Fibroblast of skin of left biceps (primary cell): ENCODE measurements at regions not wholly inside any gene's neighbourhood (a gene's known extent, or its start where the extent isn't known, plus 50 kb on each side); places are given as distances from the start of the nearest gene placed in this dataset.

Experiments used
- DNase-seq, 2 experiments: peaks; one replicate each; pipeline ENCODE4 v3.0.0-alpha.2; 2013; ENCODE audit warnings: low read depth in 2 of 2

DNA sequence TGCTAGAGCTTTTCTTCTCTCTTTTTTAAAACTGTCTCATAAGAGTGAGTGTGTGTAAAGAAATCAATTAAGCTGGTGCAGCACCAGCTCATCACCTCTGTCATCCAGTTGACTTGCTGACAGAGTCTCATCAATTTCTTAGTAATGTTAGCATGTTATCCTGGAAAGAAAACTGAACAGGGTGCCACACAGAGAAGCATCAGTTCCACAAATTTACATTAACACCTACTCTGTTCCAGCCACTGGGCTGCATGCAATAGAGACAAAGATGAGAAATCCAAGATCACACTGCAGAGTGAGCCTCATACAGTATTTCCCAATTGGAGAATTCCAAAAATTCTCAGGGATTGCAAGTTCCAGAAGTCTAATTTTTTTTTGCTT lies 207.0 kb upstream of the CITED2 start:
- no peak for DNase-seq

- no peak for DNase-seq
These were observed 206.4 kb upstream of the CITED2 start for GRCh38 chr6:139580592-139581484.

GRCh38 chr6:139577763-139578604 lies 203.5 kb upstream of the CITED2 start:
- DNase-seq: peak; percentile 85 to 87

- DNase-seq: no peak
These were observed 202.8 kb upstream of the CITED2 start for GRCh38 chr6:139577124-139577762.

GRCh38 chr6:139572001-139572400 lies 197.6 kb upstream of the CITED2 start:
- no peak for DNase-seq

- DNase-seq: no peak
These were observed 195.7 kb upstream of the CITED2 start for GRCh38 chr6:139570166-139570565.

DNA sequence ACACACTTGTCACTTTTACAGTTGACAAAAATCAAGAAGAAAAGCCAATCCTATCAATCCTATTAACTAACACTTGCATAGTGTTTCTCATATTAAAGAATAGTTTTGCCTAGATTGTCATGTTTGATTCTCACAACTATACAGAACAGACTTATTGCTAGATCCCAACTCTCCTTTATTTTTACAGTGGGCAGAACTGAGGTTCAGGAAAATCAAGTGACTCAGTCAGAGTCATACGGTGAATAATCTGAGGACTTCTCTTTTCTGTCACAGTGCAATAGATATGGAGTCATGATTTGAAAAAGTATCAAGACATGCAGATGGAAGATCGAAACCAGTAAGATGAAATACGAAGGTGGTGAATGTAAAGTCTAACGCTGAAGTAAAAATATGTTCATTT lies 195.1 kb upstream of the CITED2 start:
- no peak for DNase-seq

GRCh38 chr6:139568956-139569538 lies 194.6 kb upstream of the CITED2 start:
- peak; percentile 56 to 63 for DNase-seq

- no peak for DNase-seq
These were observed 193.9 kb upstream of the CITED2 start for GRCh38 chr6:139568151-139568955.

DNA sequence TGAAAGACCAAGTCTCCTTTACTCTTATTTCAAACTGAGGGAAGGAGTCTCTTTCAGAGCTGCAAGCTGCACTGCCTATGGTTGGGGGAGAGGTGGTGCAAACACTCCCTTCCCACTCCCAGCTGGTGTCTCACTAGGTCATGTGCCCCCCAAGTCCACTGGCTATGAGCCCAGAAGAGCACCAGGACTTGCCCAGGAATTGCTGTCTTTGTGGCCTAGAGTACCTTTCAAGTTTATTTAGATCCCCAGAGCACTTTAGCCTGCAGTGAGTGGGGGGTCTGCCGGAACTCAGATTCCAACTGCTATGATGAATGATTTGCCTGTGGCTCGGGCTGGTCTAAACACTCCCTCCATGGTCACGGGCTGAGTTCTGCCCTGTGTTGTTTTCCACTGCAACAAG lies 192.6 kb upstream of the CITED2 start:
- no peak for DNase-seq

DNA sequence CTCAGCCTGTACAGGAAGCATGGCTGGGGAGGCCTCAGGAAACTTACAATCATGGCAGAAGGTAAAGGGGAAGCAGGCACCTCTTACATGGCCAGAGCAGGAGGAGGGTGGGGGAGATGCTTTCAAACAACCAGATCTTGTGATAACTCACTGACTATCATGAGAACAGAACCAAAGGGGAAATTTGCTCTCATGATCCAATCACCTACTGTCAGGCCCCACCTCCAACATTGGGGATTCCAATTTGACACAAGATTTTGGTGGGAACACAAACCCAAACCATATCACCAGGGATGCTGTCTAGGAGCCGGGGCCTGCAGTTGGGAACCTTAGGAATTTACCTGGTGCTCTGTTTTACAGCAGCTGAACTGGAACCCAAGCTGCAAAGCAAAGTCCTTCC lies 191.1 kb upstream of the CITED2 start:
- DNase-seq: no peak

GRCh38 chr6:139557547-139557946 lies 183.1 kb upstream of the CITED2 start:
- DNase-seq: no peak

GRCh38 chr6:139556532-139556931 lies 182.1 kb upstream of the CITED2 start:
- no peak for DNase-seq

DNA sequence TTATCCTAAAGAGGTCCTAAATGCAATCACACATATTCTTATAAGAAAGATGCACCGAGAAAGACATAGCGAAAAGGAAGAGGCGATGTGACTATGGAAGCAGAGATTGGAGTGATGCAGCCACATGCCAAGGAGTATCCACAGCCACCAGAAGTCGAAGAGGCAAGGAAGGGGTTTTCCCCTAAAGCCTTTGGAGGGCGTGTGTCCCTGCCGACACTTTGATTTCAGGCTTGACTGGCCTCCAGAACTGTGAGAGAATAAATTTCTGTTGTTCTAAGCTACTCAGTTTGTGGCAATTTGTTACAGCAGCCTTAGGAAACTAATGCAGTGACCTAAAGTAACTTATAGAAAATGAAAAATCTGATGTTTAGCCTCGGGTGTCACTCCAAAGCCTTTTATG lies 179.5 kb upstream of the CITED2 start:
- no peak for DNase-seq

- DNase-seq: peak; percentile 45 to 57
These were observed 176.9 kb upstream of the CITED2 start for GRCh38 chr6:139551376-139551775.

DNA sequence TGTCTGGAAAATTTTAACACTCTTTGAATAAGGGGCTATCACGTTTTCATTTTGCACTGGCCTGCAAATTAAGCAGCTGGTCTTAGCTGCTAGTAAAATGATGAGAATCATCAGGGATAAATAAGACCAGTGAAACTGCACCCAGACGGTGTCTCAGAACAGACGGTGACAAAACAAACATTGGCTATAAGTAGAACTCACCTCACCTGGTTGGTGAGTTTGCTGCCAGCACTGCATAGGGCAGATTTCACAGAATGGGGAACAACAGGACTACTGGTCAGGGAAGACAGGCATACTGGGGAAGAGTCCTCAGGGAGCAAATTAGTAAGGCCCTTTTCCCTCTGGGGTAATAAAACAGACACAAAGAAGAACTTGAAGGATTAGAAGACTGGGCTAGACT lies 175.9 kb upstream of the CITED2 start:
- no peak for DNase-seq

GRCh38 chr6:139549561-139550070 lies 175.2 kb upstream of the CITED2 start:
- peak; percentile 71 to 79 for DNase-seq

GRCh38 chr6:139547804-139548203 lies 173.4 kb upstream of the CITED2 start:
- no peak for DNase-seq

GRCh38 chr6:139547122-139547776 lies 172.8 kb upstream of the CITED2 start:
- no peak for DNase-seq

- DNase-seq: peak in 1 of 2 experiments; percentile 41
These were observed 171.6 kb upstream of the CITED2 start for GRCh38 chr6:139546106-139546472.
